ENCODE measurements at regions not wholly inside any gene's neighbourhood (a gene's known extent, or its start where the extent isn't known, plus 50 kb on each side); places are given as distances from the start of the nearest gene placed in this dataset.

- TF ChIP-seq CTCF (IDR thresholded peaks at IDR 0.05) (no peak), ZFX (IDR thresholded peaks at IDR 0.05; ENCODE audit: borderline replicate concordance) (no peak)
Measured at GRCh38 chr2:6290217-6291015, 575.3 kb downstream of the CMPK2 start.

All from 22Rv1 (cell line).